Hepatic stellate cell (primary cell): ENCODE measurements at regions not wholly inside any gene's neighbourhood (a gene's known extent, or its start where the extent isn't known, plus 50 kb on each side); places are given as distances from the start of the nearest gene placed in this dataset.
"Not testable (repeated sequence)": the region's sequence is repeated elsewhere in the genome, so short reads cannot be mapped to it uniquely, and the experiment has no call there.

ENCODE experiments used
- DNase-seq: peaks from one replicate; pipeline ENCODE4 v3.0.0; 2011; ENCODE audit warnings: low spot score

- DNase-seq = no peak
These were observed 92.7 kb downstream of the FZD1 start for GRCh38 chr7:91356915-91357314.

- no peak for DNase-seq
These were observed 93.1 kb downstream of the FZD1 start for GRCh38 chr7:91357379-91357778.

- no peak for DNase-seq
These were observed 93.7 kb downstream of the FZD1 start for GRCh38 chr7:91357901-91358300.

GRCh38 chr7:91358303-91358702 lies 94.1 kb downstream of the FZD1 start:
- no peak for DNase-seq

GRCh38 chr7:91365097-91365496 lies 100.9 kb downstream of the FZD1 start:
- DNase-seq = not testable (repeated sequence)

- DNase-seq = no peak
These were observed 101.9 kb downstream of the FZD1 start for GRCh38 chr7:91366091-91366490.

- DNase-seq = no peak
These were observed 103.8 kb downstream of the FZD1 start for GRCh38 chr7:91367812-91368578.

- no peak for DNase-seq
These were observed 108.1 kb downstream of the FZD1 start for GRCh38 chr7:91372323-91372722.

- no peak for DNase-seq
These were observed 109.0 kb downstream of the FZD1 start for GRCh38 chr7:91373111-91373800.

GRCh38 chr7:91374321-91374989 lies 110.2 kb downstream of the FZD1 start:
- DNase-seq = no peak

GRCh38 chr7:91375378-91375777 lies 111.1 kb downstream of the FZD1 start:
- DNase-seq = no peak

- no peak for DNase-seq
These were observed 113.9 kb downstream of the FZD1 start for GRCh38 chr7:91378131-91378530.

- no peak for DNase-seq
These were observed 115.0 kb downstream of the FZD1 start for GRCh38 chr7:91379236-91379635.

GRCh38 chr7:91379991-91380390 lies 115.8 kb downstream of the FZD1 start:
- DNase-seq = no peak

GRCh38 chr7:91383053-91383904 lies 119.0 kb downstream of the FZD1 start:
- DNase-seq = no peak

- no peak for DNase-seq
These were observed 119.7 kb downstream of the FZD1 start for GRCh38 chr7:91383905-91384274.

GRCh38 chr7:91394757-91395156 lies 130.5 kb downstream of the FZD1 start:
- not testable (repeated sequence) for DNase-seq

GRCh38 chr7:91395313-91395712 lies 131.1 kb downstream of the FZD1 start:
- not testable (repeated sequence) for DNase-seq

- no peak for DNase-seq
These were observed 132.9 kb downstream of the FZD1 start for GRCh38 chr7:91397096-91397495.

- DNase-seq = no peak
These were observed 133.4 kb downstream of the FZD1 start for GRCh38 chr7:91397612-91398011.

GRCh38 chr7:91398341-91398740 lies 134.1 kb downstream of the FZD1 start:
- no peak for DNase-seq

- no peak for DNase-seq
These were observed 141.0 kb downstream of the FZD1 start for GRCh38 chr7:91405092-91405788.
